Lower leg skin (tissue), 4 donors: ENCODE measurements at regions not wholly inside any gene's neighbourhood (a gene's known extent, or its start where the extent isn't known, plus 50 kb on each side); places are given as distances from the start of the nearest gene placed in this dataset.

Experiments used
- DNase-seq, 2 donors: peaks; one replicate each; pipeline ENCODE4 v3.0.0-alpha.2; 2019; ENCODE audit warnings: low spot score in 2 of 2
- H3K4me3 ChIP-seq: fragments of 200-600 bp; sonication (generic); 2 replicates; pipeline ENCODE4 v1.5.1; 2017; ENCODE audit warnings: mild to moderate bottlenecking, low read depth; ENCODE audit not compliant: poor library complexity, severe bottlenecking
- POLR2A ChIP-seq, 2 donors: fragments of 450-650 bp; IDR thresholded peaks; one replicate each; pipeline ENCODE4 v1.6.1; 2016 to 2017; ENCODE audit warnings: antibody characterized with exemption in 2 of 2, mild to moderate bottlenecking in 1 of 2, moderate library complexity in 1 of 2
- WGBS, 2 donors: methylation state at CpG; one replicate each; pipeline ENCODE4 v1.1.5; 2018; 5-methylcytosine and 5-hydroxymethylcytosine counted together
- intact Hi-C: fragments of 100-400 bp; cut with DNase I; formaldehyde crosslinking; loops from one replicate; pipeline ENCODE4 v1.15.0; 2023; ENCODE audit warnings: low total_unique reads
- TF ChIP-seq, protein P1 (sequence below), 3 donors: fragments of 450-650 bp; IDR thresholded peaks; one replicate each; pipeline ENCODE4 v1.5.1; 2016; ENCODE audit warnings: antibody characterized with exemption in 3 of 3, mild to moderate bottlenecking in 3 of 3, moderate library complexity in 2 of 3

DNA sequence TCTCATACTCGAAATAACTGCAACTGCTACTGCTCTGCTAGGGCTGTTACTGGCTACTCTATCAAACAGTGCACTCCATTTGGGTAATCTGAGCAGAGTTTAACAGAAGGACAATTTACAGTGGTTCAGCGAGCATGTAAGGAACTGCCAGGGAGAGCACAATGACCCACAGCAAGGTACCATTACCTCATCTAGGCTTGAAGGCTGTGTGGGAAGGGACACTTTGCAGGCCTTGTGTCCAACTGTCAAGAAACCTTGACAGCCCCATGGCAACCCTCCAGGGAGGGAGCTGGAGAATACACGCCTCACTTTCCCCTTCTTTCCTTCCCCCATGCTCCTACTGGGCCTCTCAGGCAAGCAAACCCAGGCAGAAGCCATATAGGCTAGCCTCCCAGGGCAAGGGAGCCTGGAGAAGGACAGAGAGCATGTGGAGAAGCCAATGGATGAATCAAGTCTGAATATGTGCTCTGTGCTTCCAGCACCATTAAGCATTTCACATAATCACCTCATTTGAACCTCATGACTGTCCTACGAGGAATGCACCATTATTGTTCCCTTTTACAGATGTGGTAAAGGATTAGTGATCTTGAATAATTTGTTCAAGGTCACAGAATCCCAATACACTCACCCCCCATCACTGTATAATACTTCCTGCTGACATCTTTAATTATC, 49.9 kb upstream of the JAK2 start:
- H3K4me3 ChIP-seq: no peak overlapping the region
- 71 to 82% methylated on average over 4 of the region's 4 CpGs for WGBS, 2 donors
- DNase-seq: no peak
- intact Hi-C loops: no loop called here
- TF ChIP-seq, protein P1, sequence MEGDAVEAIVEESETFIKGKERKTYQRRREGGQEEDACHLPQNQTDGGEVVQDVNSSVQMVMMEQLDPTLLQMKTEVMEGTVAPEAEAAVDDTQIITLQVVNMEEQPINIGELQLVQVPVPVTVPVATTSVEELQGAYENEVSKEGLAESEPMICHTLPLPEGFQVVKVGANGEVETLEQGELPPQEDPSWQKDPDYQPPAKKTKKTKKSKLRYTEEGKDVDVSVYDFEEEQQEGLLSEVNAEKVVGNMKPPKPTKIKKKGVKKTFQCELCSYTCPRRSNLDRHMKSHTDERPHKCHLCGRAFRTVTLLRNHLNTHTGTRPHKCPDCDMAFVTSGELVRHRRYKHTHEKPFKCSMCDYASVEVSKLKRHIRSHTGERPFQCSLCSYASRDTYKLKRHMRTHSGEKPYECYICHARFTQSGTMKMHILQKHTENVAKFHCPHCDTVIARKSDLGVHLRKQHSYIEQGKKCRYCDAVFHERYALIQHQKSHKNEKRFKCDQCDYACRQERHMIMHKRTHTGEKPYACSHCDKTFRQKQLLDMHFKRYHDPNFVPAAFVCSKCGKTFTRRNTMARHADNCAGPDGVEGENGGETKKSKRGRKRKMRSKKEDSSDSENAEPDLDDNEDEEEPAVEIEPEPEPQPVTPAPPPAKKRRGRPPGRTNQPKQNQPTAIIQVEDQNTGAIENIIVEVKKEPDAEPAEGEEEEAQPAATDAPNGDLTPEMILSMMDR (IDR thresholded peaks at IDR 0.05): no peak
- TF ChIP-seq POLR2A (IDR thresholded peaks at IDR 0.05): no peak
